IMR-90 (cell line): ENCODE measurements at regions not wholly inside any gene's neighbourhood (a gene's known extent, or its start where the extent isn't known, plus 50 kb on each side); places are given as distances from the start of the nearest gene placed in this dataset.

Experiments
- ATAC-seq: fragments of 200-7000 bp; cut with Tn5 transposase; 2 replicates; pipeline ENCODE4 v1.9.1; 2020; ENCODE audit warnings: low read depth, mild to moderate bottlenecking, moderate library complexity
- BruUV-seq: library from RNA; stranded (reverse); fragments of 400-500 nt; replicated peaks from 2 replicates; lab custom pipeline; 2021; lab: Mats Ljungman, UMichigan
- CTCF ChIA-PET: fragments of 300-600 bp; formaldehyde crosslinking; extraction: SDS; loops from one replicate; lab custom pipeline; 2021; ENCODE audit warnings: antibody characterized with exemption; lab: Yijun Ruan, JAX
- POLR2A ChIA-PET: fragments of 300-600 bp; sonication (Branson Sonifier 250); formaldehyde crosslinking; loops from one replicate; lab custom pipeline; 2022; ENCODE audit warnings: antibody characterized with exemption; ENCODE audit not compliant: unreplicated experiment; lab: Charles Lee
- DNase-seq: peaks from one replicate; pipeline ENCODE4 v3.0.0; 2013
- H2AFZ ChIP-seq: replicated peaks from 2 replicates; pipeline ENCODE3; 2013; ENCODE audit warnings: low read length, mild to moderate bottlenecking; ENCODE audit not compliant: poor library complexity
- H2AK5ac ChIP-seq: 2 replicates; pipeline ENCODE4 v1.6.1; 2013; ENCODE audit warnings: low read depth, low read length, inconsistent platforms
- H2AK9ac ChIP-seq: replicated peaks from 2 replicates; pipeline ENCODE3; 2013; ENCODE audit warnings: mild to moderate bottlenecking, low read depth, low read length, moderate library complexity; ENCODE audit not compliant: poor library complexity
- H2BK120ac ChIP-seq: 2 replicates; pipeline ENCODE4 v1.6.1; 2013; ENCODE audit warnings: low read depth, low read length, inconsistent platforms
- H2BK15ac ChIP-seq: 3 replicates; pipeline ENCODE4 v1.6.1; 2013; ENCODE audit warnings: low read depth, low read length, inconsistent platforms
- H2BK20ac ChIP-seq: 2 replicates; pipeline ENCODE4 v1.6.1; 2013; ENCODE audit warnings: low read depth, mild to moderate bottlenecking, inconsistent platforms, low read length, moderate library complexity
- H2BK5ac ChIP-seq: 2 replicates; pipeline ENCODE4 v1.6.1; 2013; ENCODE audit warnings: mild to moderate bottlenecking, low read depth, low read length, inconsistent platforms; ENCODE audit not compliant: poor library complexity, severe bottlenecking
- H3K14ac ChIP-seq: replicated peaks from 2 replicates; pipeline ENCODE4 v1.6.1; 2013; ENCODE audit warnings: low read depth, low read length, inconsistent platforms
- H3K18ac ChIP-seq: 2 replicates; pipeline ENCODE4 v1.6.1; 2013; ENCODE audit warnings: low read depth, low read length, control low read depth
- H3K23ac ChIP-seq: 2 replicates; pipeline ENCODE4 v1.6.1; 2013; ENCODE audit warnings: low read depth, low read length, inconsistent platforms
- H3K27ac ChIP-seq: 2 replicates; pipeline ENCODE4 v1.5.1; 2013; ENCODE audit warnings: mild to moderate bottlenecking, control low read depth, low read length; ENCODE audit not compliant: insufficient read depth
- H3K27me3 ChIP-seq: 2 replicates; pipeline ENCODE4 v1.6.1; 2013; ENCODE audit warnings: low read length; ENCODE audit not compliant: control insufficient read depth, insufficient read depth
- H3K36me3 ChIP-seq: 2 replicates; pipeline ENCODE4 v1.6.1; 2013; ENCODE audit warnings: low read length, mixed read lengths; ENCODE audit not compliant: control insufficient read depth, insufficient read depth
- H3K4ac ChIP-seq: 2 replicates; pipeline ENCODE4 v1.6.1; 2013; ENCODE audit warnings: low read depth, low read length, inconsistent platforms
- H3K4me1 ChIP-seq: 2 replicates; pipeline ENCODE4 v1.6.1; 2013; ENCODE audit warnings: low read length, mixed read lengths; ENCODE audit not compliant: control insufficient read depth, insufficient read depth
- H3K4me2 ChIP-seq: 2 replicates; pipeline ENCODE4 v1.6.1; 2013; ENCODE audit warnings: low read depth, mild to moderate bottlenecking, control low read depth, low read length, moderate library complexity
- H3K4me3 ChIP-seq: 2 replicates; pipeline ENCODE4 v1.5.1; 2013; ENCODE audit warnings: low read depth, mild to moderate bottlenecking, control low read depth, low read length, moderate library complexity; ENCODE audit not compliant: insufficient read depth
- H3K56ac ChIP-seq: 2 replicates; pipeline ENCODE4 v1.6.1; 2013; ENCODE audit warnings: low read length, inconsistent platforms; ENCODE audit not compliant: insufficient read depth; ENCODE audit errors: extremely low read depth
- H3K79me1 ChIP-seq, 2 experiments: 2 replicates each; pipeline ENCODE4 v1.6.1; 2013; ENCODE audit warnings: low read length in 2 of 2, inconsistent platforms in 1 of 2, low read depth in 1 of 2
- H3K9ac ChIP-seq: 2 replicates; pipeline ENCODE4 v1.6.1; 2013; ENCODE audit warnings: low read depth, low read length, control low read depth
- H3K9me1 ChIP-seq: 2 replicates; pipeline ENCODE4 v1.6.1; 2013; ENCODE audit warnings: low read length, inconsistent platforms; ENCODE audit not compliant: insufficient read depth
- H3K9me3 ChIP-seq: 2 replicates; pipeline ENCODE4 v1.6.1; 2013; ENCODE audit warnings: low read length; ENCODE audit not compliant: control insufficient read depth, insufficient read depth
- H4K20me1 ChIP-seq: 2 replicates; pipeline ENCODE4 v1.6.1; 2013; ENCODE audit warnings: low read length, inconsistent platforms; ENCODE audit not compliant: insufficient read depth
- H4K5ac ChIP-seq: 2 replicates; pipeline ENCODE4 v1.6.1; 2013; ENCODE audit warnings: mild to moderate bottlenecking, low read depth, low read length, control low read depth
- H4K8ac ChIP-seq, 2 experiments: 2 replicates each; pipeline ENCODE4 v1.6.1; 2013; ENCODE audit warnings: low read depth in 2 of 2, low read length in 2 of 2, control low read depth in 1 of 2, inconsistent platforms in 1 of 2
- H4K91ac ChIP-seq: 2 replicates; pipeline ENCODE4 v1.6.1; 2013; ENCODE audit warnings: low read depth, low read length, inconsistent platforms; ENCODE audit not compliant: insufficient read depth
- CEBPB ChIP-seq: IDR thresholded peaks from 2 replicates; pipeline ENCODE4 v1.6.1; 2012; ENCODE audit warnings: low read depth, low read length, improper control_type of control experiment
- CTCF ChIP-seq: conservative IDR thresholded peaks from 2 replicates; pipeline ENCODE4 v1.5.1; 2012; ENCODE audit warnings: mild to moderate bottlenecking, low read depth, low read length, improper control_type of control experiment
- MAZ ChIP-seq: IDR thresholded peaks from 2 replicates; pipeline ENCODE4 v1.6.1; 2012; ENCODE audit warnings: low read depth, mild to moderate bottlenecking, low read length, improper control_type of control experiment, moderate library complexity, borderline replicate concordance
- MXI1 ChIP-seq: IDR thresholded peaks from 2 replicates; pipeline ENCODE4 v1.6.1; 2012; ENCODE audit warnings: low read depth, mild to moderate bottlenecking, low read length, moderate library complexity, borderline replicate concordance
- NFE2L2 ChIP-seq: fragments of 150-350 bp; IDR thresholded peaks from 2 replicates; pipeline ENCODE4 v1.6.1; 2016; ENCODE audit warnings: low read depth, mild to moderate bottlenecking, low read length
- RAD21 ChIP-seq: IDR thresholded peaks from 2 replicates; pipeline ENCODE4 v1.6.1; 2012; ENCODE audit warnings: low read length, improper control_type of control experiment
- WGBS, 2 experiments: methylation state at CpG; one replicate each; pipeline versions ENCODE4 v1.1.5 to v1.1.7; 2013; ENCODE audit warnings: missing lambda C conversion rate in 2 of 2; ENCODE audit not compliant: insufficient read length in 1 of 2; ENCODE audit errors: extremely low coverage in 2 of 2; 5-methylcytosine and 5-hydroxymethylcytosine counted together
- dilution Hi-C: fragments of 300-500 bp; cut with HindIII; formaldehyde crosslinking; loops from one replicate; pipeline ENCODE4 v1.14.3; 2018; ENCODE audit warnings: low sequenced_read_pairs; ENCODE audit not compliant: unreplicated experiment
- in situ Hi-C: fragments of 300-500 bp; cut with MboI; formaldehyde crosslinking; loops from 3 replicates; pipeline ENCODE4 v1.14.3; 2019; ENCODE audit warnings: low sequenced_read_pairs, inconsistent platforms, mixed read lengths
- intact Hi-C: fragments of 100-400 bp; cut with micrococcal nuclease; formaldehyde crosslinking; loops from 2 replicates; pipeline ENCODE4 v1.10.0; 2022

- no peak overlapping the region for H2AFZ ChIP-seq
- no peak overlapping the region for H3K23ac ChIP-seq
- ChIA-PET POLR2A (no interaction called here), CTCF (no interaction called here)
- no peak for DNase-seq
- H3K56ac ChIP-seq: no peak overlapping the region
- TF ChIP-seq CTCF: no peak
- no peak for TF ChIP-seq NFE2L2
- TF ChIP-seq MXI1: no peak
- no peak for TF ChIP-seq MAZ
- no peak for TF ChIP-seq RAD21
- no peak for TF ChIP-seq CEBPB
- no peak overlapping the region for H3K18ac ChIP-seq
- no peak overlapping the region for H3K27ac ChIP-seq
- no peaks in the 10 kb centered on the region for H3K27me3 ChIP-seq
- no peak overlapping the region for H3K4me2 ChIP-seq
- H3K4me1 ChIP-seq: peaks cover 2% of the 10 kb centered on the region; the same call in 1 of the 2 replicates
- no peak overlapping the region for H2BK20ac ChIP-seq
- no peak overlapping the region for H3K9ac ChIP-seq
- intact Hi-C loops: no loop called here
- no peak overlapping the region for H4K8ac ChIP-seq
- H3K79me1 ChIP-seq: no peaks in the 10 kb centered on the region
- H2BK15ac ChIP-seq: no peak overlapping the region
- no TSS peak for BruUV-seq
- H4K20me1 ChIP-seq: no peaks in the 10 kb centered on the region
- no peaks in the 10 kb centered on the region for H3K9me3 ChIP-seq
- in situ Hi-C loops: no loop called here
- H3K9me1 ChIP-seq: no peaks in the 10 kb centered on the region
- H2AK9ac ChIP-seq: no peak overlapping the region
- WGBS, 2 experiments: no CpG with 5 or more reads among the region's 1 CpG
- no peak overlapping the region for H2BK120ac ChIP-seq
- no peak overlapping the region for H3K4ac ChIP-seq
- no peaks in the 10 kb centered on the region for H3K36me3 ChIP-seq
- no peak overlapping the region for H4K91ac ChIP-seq
- no peak for ATAC-seq
- no peak overlapping the region for H2BK5ac ChIP-seq
- dilution Hi-C loops: no loop called here
- no peak overlapping the region for H3K4me3 ChIP-seq
- H2AK5ac ChIP-seq: no peak overlapping the region
- no peak overlapping the region for H4K5ac ChIP-seq
- no peak overlapping the region for H3K14ac ChIP-seq
Measured at GRCh38 chr7:79555571-79555970, 102.1 kb upstream of the MAGI2 start.
